ENCODE measurements at regions not wholly inside any gene's neighbourhood (a gene's known extent, or its start where the extent isn't known, plus 50 kb on each side); places are given as distances from the start of the nearest gene placed in this dataset.
"Not testable (repeated sequence)": the region's sequence is repeated elsewhere in the genome, so short reads cannot be mapped to it uniquely, and the experiment has no call there.

GRCh38 chr21:17682924-17683323 is 70.2 kb upstream of the BTG3 start:
- no peak for ATAC-seq
- no peak for DNase-seq (ENCODE audit: low spot score)

- ATAC-seq (peak; percentile 100), DNase-seq (ENCODE audit: low spot score) (no peak)
Observed at GRCh38 chr21:17679002-17679600, 66.4 kb upstream of the BTG3 start.

- not testable (repeated sequence) for ATAC-seq; DNase-seq (ENCODE audit: low spot score)
Observed at GRCh38 chr21:17676930-17677329, 64.2 kb upstream of the BTG3 start.

GRCh38 chr21:17674106-17674505 is 61.4 kb upstream of the BTG3 start:
- no peak for DNase-seq (ENCODE audit: low spot score)
- no peak for ATAC-seq

GRCh38 chr21:17673261-17674020 is 60.7 kb upstream of the BTG3 start:
- ATAC-seq (no peak), DNase-seq (ENCODE audit: low spot score) (no peak)

GRCh38 chr21:17671733-17672132 is 59.0 kb upstream of the BTG3 start:
- DNase-seq (ENCODE audit: low spot score) (no peak), ATAC-seq (no peak)

GRCh38 chr21:17668479-17669140 is 55.9 kb upstream of the BTG3 start:
- DNase-seq (ENCODE audit: low spot score) (no peak), ATAC-seq (no peak)

- DNase-seq (ENCODE audit: low spot score) (no peak), ATAC-seq (no peak)
Observed at GRCh38 chr21:17667256-17667655, 54.6 kb upstream of the BTG3 start.

All from left lobe of liver (tissue), 2 donors.